ENCODE measurements at regions not wholly inside any gene's neighbourhood (a gene's known extent, or its start where the extent isn't known, plus 50 kb on each side); places are given as distances from the start of the nearest gene placed in this dataset.

GRCh38 chr10:26627324-26627723, 70.2 kb upstream of the PDSS1 start:
- TF ChIP-seq KHSRP (IDR thresholded peaks at IDR 0.05) (no peak), MTA2 (IDR thresholded peaks at IDR 0.05; ENCODE audit: low read depth) (no peak), CTCF (IDR thresholded peaks at IDR 0.05 in 2 of 3, conservative IDR thresholded peaks at IDR 0.05 in 1 of 3; ENCODE audit: insufficient read depth in 2 of 3, low read depth in 1 of 3, low read length in 3 of 3) (peak in 2 of 3 experiments; percentile 8 to 40; a peak in 1 of 6 replicates), GATA2 (CRISPR knock-in tag; IDR thresholded peaks at IDR 0.05) (no peak), ETV6 (IDR thresholded peaks at IDR 0.05; ENCODE audit: borderline replicate concordance in 1 of 2, low read depth in 2 of 2, low read length in 1 of 2) (no peak), ETV6 (CRISPR knock-in tag; IDR thresholded peaks at IDR 0.05; ENCODE audit: borderline replicate concordance) (no peak), ZFX (CRISPR knock-in tag; IDR thresholded peaks at IDR 0.05) (no peak), ZEB2 (IDR thresholded peaks at IDR 0.05) (no peak)

Measured in K562 (cell line).